K562 (cell line): ENCODE measurements at regions not wholly inside any gene's neighbourhood (a gene's known extent, or its start where the extent isn't known, plus 50 kb on each side); places are given as distances from the start of the nearest gene placed in this dataset.

Experiments
- ATAC-seq: fragments of 200-7000 bp; cut with Tn5 transposase; 3 replicates; pipeline ENCODE4 v1.9.1; 2020; ENCODE audit warnings: moderate library complexity
- BruUV-seq: library from RNA; stranded (reverse); fragments of 400-500 nt; replicated peaks from 2 replicates; lab custom pipeline; 2021; lab: Mats Ljungman, UMichigan
- CTCF ChIA-PET: fragments of 300-600 bp; formaldehyde crosslinking; extraction: SDS; loops from one replicate; lab custom pipeline; 2021; ENCODE audit warnings: low intra/inter-chr PET ratio; lab: Yijun Ruan, JAX
- POLR2A ChIA-PET: fragments of 300-600, 350-650 bp; sonication (Branson Sonifier 250); formaldehyde crosslinking; extraction: SDS; loops from one replicate; lab custom pipeline; 2021; ENCODE audit warnings: antibody characterized with exemption, inconsistent platforms; lab: Yijun Ruan, JAX
- DNase-seq, 4 experiments: peaks; one replicate each; pipeline versions ENCODE4 v3.0.0 to v3.0.0-alpha.2; 2011 to 2018; ENCODE audit warnings: low spot score in 3 of 4, mixed read lengths in 3 of 4; ENCODE audit errors: extremely low read depth in 1 of 4
- FAIRE-seq: peaks from 2 replicates; lab custom pipeline; 2011; peaks lifted over from hg19 to GRCh38; lab: Jason Lieb, UNC
- H2AFZ ChIP-seq: 2 replicates; pipeline ENCODE4 v1.6.0; 2011; ENCODE audit warnings: low read depth, low read length, control low read depth, inconsistent platforms
- H3K27ac ChIP-seq: fragments of 200-600 bp; 3 replicates; pipeline ENCODE4 v1.8.0; 2011; ENCODE audit warnings: low read depth, mild to moderate bottlenecking, control low read depth, inconsistent platforms, low read length, moderate library complexity, mixed read lengths; ENCODE audit errors: extremely low read depth
- H3K27me3 ChIP-seq, 2 experiments: fragments of 300-600 bp in 1 of 2; 2 replicates in 1 of 2; 3 replicates in 1 of 2; pipeline versions ENCODE4 v1.6.0 to v1.8.0; 2011; ENCODE audit warnings: inconsistent platforms in 2 of 2, low read length in 2 of 2, mild to moderate bottlenecking in 1 of 2, mixed read lengths in 1 of 2, moderate library complexity in 1 of 2; ENCODE audit not compliant: control insufficient read depth in 2 of 2, insufficient read depth in 2 of 2
- H3K36me3 ChIP-seq: fragments of 300-600 bp; 3 replicates; pipeline ENCODE4 v1.8.0; 2011; ENCODE audit warnings: mild to moderate bottlenecking, low read length, inconsistent platforms; ENCODE audit not compliant: control insufficient read depth, insufficient read depth
- H3K4me1 ChIP-seq, 2 experiments: fragments of 200-600 bp in 1 of 2; replicated peaks in 1 of 2; 2 replicates in 1 of 2; 3 replicates in 1 of 2; pipeline versions ENCODE4 v1.5.1 to v1.8.0; 2011; ENCODE audit warnings: inconsistent platforms in 2 of 2, low read length in 2 of 2, mild to moderate bottlenecking in 1 of 2, mixed read lengths in 1 of 2, moderate library complexity in 1 of 2; ENCODE audit not compliant: control insufficient read depth in 2 of 2, insufficient read depth in 2 of 2
- H3K4me2 ChIP-seq: 2 replicates; pipeline ENCODE4 v1.6.1; 2011; ENCODE audit warnings: low read length, control low read depth, inconsistent platforms, mixed read lengths; ENCODE audit not compliant: insufficient read depth
- H3K4me3 ChIP-seq: fragments of 200-600 bp; sonication (generic), shearing (Covaris generic); 2 replicates; pipeline ENCODE4 v1.5.1; 2016; ENCODE audit warnings: control low read depth, inconsistent platforms
- H3K79me2 ChIP-seq: fragments of 200-600 bp; 3 replicates; pipeline ENCODE4 v1.8.0; 2011; ENCODE audit warnings: low read length, inconsistent platforms; ENCODE audit not compliant: control insufficient read depth, insufficient read depth
- H3K9ac ChIP-seq, 2 experiments: 2 replicates each; pipeline versions ENCODE4 v1.6.0 to v1.6.1; 2011; ENCODE audit warnings: low read depth in 2 of 2, low read length in 2 of 2, control low read depth in 1 of 2, inconsistent platforms in 1 of 2, mild to moderate bottlenecking in 1 of 2, mixed read lengths in 1 of 2; ENCODE audit not compliant: insufficient read depth in 1 of 2
- H3K9me1 ChIP-seq: one replicate; pipeline ENCODE4 v1.6.0; 2011; ENCODE audit warnings: inconsistent platforms, mild to moderate bottlenecking, low read length, moderate library complexity; ENCODE audit not compliant: control insufficient read depth, insufficient read depth
- H3K9me3 ChIP-seq: replicated peaks from 2 replicates; pipeline ENCODE4 v1.5.1; 2011; ENCODE audit warnings: low read depth, low read length, inconsistent platforms; ENCODE audit not compliant: control insufficient read depth, insufficient read depth
- H4K20me1 ChIP-seq: replicated peaks from 2 replicates; pipeline ENCODE4 v1.6.1; 2011; ENCODE audit warnings: low read length, inconsistent platforms, mixed read lengths; ENCODE audit not compliant: control insufficient read depth, insufficient read depth
- CEBPB ChIP-seq: fragments of 450-650 bp; IDR thresholded peaks from 2 replicates; pipeline ENCODE4 v1.6.1; 2016; ENCODE audit warnings: missing genetic modification characterization, missing compliant biosample characterization
- ZNF75A ChIP-seq: fragments of 450-650 bp; formaldehyde crosslinking; IDR thresholded peaks from 2 replicates; pipeline ENCODE4 v1.4.0; 2020; ENCODE audit warnings: mild to moderate bottlenecking
- WGBS: fragments of 100-300 bp; shearing (Covaris generic); methylation state at CpG from one replicate; pipeline ENCODE4 v1.1.6; 2016; ENCODE audit warnings: low coverage, mixed read lengths; ENCODE audit not compliant: insufficient coverage; ENCODE audit errors: missing lambda C conversion rate; 5-methylcytosine and 5-hydroxymethylcytosine counted together
- in situ Hi-C: fragments of 300-500 bp; cut with MboI; formaldehyde crosslinking; loops from 4 replicates; pipeline ENCODE4 v1.15.0; 2018; ENCODE audit warnings: inconsistent platforms, mixed read lengths
- intact Hi-C: fragments of 100-400 bp; cut with micrococcal nuclease; formaldehyde crosslinking; loops from 2 replicates; pipeline ENCODE4 v1.14.2; 2022
- TF ChIP-seq, protein P1 (sequence below): fragments of 200-600 bp; sonication (generic); IDR thresholded peaks from one replicate; pipeline ENCODE4 v1.6.1; 2012; ENCODE audit warnings: mild to moderate bottlenecking, low read depth, low read length, inconsistent platforms

DNA sequence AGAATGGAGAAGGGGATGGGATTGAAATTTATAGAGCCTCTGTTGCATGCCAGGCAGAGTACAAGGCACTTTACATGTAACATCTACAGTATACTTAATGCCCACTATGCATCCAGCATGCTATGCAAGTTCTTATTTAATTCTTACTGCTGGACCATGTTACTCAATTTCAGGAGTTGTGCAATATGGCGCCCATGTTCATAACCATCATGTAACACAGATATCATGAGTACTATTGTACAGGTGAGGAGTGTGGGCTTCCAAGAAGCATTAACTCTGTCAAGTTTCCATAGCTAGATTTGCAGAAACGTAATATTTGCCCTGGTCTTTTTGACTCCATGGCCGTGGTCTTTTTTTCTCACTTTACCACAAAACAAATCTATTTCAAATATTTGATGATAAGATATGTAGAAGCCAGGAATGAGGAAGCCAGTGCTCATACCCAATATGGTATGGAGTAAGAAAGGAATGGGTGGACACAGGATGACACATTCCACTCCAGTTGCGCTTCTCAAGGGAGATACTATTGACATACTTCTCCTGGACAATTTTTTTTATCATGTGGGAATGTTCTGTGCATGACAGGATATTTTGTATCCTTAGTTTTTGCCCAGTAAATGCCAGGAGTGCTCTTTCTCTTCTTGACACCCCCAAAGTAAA, 191.8 kb downstream of the C12orf75 start:
- H3K4me1 ChIP-seq, result no peaks in the 10 kb centered on the region
- no peak overlapping the region for H2AFZ ChIP-seq
- no peaks in the 10 kb centered on the region for H3K36me3 ChIP-seq
- H3K9me3 ChIP-seq, result no peaks in the 10 kb centered on the region
- H3K27me3 ChIP-seq, result no peaks in the 10 kb centered on the region
- H3K9ac ChIP-seq, result no peak overlapping the region
- no peaks in the 10 kb centered on the region for H3K79me2 ChIP-seq
- BruUV-seq, result no TSS peak
- POLR2A ChIA-PET, result interaction anchor here (1.0 kb wide), 1 partner anchor 9 kb away, joined by 3 read pairs; no protein-coding TSS in a partner anchor
- no peak for DNase-seq
- no peak for ATAC-seq
- CTCF ChIA-PET, result no interaction called here
- FAIRE-seq, result no peak
- H3K4me3 ChIP-seq, result no peak overlapping the region
- no peaks in the 10 kb centered on the region for H3K9me1 ChIP-seq
- no peaks in the 10 kb centered on the region for H4K20me1 ChIP-seq
- H3K27ac ChIP-seq, result no peak overlapping the region
- in situ Hi-C loops, result no loop called here
- TF ChIP-seq ZNF75A (CRISPR knock-in tag) (no peak), CEBPB (peak; percentile 38; the same call in 1 of the 2 replicates)
- TF ChIP-seq, protein P1, sequence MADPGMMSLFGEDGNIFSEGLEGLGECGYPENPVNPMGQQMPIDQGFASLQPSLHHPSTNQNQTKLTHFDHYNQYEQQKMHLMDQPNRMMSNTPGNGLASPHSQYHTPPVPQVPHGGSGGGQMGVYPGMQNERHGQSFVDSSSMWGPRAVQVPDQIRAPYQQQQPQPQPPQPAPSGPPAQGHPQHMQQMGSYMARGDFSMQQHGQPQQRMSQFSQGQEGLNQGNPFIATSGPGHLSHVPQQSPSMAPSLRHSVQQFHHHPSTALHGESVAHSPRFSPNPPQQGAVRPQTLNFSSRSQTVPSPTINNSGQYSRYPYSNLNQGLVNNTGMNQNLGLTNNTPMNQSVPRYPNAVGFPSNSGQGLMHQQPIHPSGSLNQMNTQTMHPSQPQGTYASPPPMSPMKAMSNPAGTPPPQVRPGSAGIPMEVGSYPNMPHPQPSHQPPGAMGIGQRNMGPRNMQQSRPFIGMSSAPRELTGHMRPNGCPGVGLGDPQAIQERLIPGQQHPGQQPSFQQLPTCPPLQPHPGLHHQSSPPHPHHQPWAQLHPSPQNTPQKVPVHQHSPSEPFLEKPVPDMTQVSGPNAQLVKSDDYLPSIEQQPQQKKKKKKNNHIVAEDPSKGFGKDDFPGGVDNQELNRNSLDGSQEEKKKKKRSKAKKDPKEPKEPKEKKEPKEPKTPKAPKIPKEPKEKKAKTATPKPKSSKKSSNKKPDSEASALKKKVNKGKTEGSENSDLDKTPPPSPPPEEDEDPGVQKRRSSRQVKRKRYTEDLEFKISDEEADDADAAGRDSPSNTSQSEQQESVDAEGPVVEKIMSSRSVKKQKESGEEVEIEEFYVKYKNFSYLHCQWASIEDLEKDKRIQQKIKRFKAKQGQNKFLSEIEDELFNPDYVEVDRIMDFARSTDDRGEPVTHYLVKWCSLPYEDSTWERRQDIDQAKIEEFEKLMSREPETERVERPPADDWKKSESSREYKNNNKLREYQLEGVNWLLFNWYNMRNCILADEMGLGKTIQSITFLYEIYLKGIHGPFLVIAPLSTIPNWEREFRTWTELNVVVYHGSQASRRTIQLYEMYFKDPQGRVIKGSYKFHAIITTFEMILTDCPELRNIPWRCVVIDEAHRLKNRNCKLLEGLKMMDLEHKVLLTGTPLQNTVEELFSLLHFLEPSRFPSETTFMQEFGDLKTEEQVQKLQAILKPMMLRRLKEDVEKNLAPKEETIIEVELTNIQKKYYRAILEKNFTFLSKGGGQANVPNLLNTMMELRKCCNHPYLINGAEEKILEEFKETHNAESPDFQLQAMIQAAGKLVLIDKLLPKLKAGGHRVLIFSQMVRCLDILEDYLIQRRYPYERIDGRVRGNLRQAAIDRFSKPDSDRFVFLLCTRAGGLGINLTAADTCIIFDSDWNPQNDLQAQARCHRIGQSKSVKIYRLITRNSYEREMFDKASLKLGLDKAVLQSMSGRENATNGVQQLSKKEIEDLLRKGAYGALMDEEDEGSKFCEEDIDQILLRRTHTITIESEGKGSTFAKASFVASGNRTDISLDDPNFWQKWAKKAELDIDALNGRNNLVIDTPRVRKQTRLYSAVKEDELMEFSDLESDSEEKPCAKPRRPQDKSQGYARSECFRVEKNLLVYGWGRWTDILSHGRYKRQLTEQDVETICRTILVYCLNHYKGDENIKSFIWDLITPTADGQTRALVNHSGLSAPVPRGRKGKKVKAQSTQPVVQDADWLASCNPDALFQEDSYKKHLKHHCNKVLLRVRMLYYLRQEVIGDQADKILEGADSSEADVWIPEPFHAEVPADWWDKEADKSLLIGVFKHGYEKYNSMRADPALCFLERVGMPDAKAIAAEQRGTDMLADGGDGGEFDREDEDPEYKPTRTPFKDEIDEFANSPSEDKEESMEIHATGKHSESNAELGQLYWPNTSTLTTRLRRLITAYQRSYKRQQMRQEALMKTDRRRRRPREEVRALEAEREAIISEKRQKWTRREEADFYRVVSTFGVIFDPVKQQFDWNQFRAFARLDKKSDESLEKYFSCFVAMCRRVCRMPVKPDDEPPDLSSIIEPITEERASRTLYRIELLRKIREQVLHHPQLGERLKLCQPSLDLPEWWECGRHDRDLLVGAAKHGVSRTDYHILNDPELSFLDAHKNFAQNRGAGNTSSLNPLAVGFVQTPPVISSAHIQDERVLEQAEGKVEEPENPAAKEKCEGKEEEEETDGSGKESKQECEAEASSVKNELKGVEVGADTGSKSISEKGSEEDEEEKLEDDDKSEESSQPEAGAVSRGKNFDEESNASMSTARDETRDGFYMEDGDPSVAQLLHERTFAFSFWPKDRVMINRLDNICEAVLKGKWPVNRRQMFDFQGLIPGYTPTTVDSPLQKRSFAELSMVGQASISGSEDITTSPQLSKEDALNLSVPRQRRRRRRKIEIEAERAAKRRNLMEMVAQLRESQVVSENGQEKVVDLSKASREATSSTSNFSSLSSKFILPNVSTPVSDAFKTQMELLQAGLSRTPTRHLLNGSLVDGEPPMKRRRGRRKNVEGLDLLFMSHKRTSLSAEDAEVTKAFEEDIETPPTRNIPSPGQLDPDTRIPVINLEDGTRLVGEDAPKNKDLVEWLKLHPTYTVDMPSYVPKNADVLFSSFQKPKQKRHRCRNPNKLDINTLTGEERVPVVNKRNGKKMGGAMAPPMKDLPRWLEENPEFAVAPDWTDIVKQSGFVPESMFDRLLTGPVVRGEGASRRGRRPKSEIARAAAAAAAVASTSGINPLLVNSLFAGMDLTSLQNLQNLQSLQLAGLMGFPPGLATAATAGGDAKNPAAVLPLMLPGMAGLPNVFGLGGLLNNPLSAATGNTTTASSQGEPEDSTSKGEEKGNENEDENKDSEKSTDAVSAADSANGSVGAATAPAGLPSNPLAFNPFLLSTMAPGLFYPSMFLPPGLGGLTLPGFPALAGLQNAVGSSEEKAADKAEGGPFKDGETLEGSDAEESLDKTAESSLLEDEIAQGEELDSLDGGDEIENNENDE, result no peak
- H3K4me2 ChIP-seq, result no peak overlapping the region
- intact Hi-C loops, result no loop called here
- 3% methylated on average over 4 of the region's 4 CpGs for WGBS
